GM06990 (cell line): ENCODE measurements at regions not wholly inside any gene's neighbourhood (a gene's known extent, or its start where the extent isn't known, plus 50 kb on each side); places are given as distances from the start of the nearest gene placed in this dataset.

Experiments
- DNase-seq: peaks from one replicate; pipeline ENCODE4 v3.0.0-alpha.2; 2011; ENCODE audit not compliant: insufficient read length; ENCODE audit errors: extremely low read depth
- H3K27me3 ChIP-seq: replicated peaks from 2 replicates; pipeline ENCODE4 v1.6.0; 2011; ENCODE audit warnings: low read length; ENCODE audit not compliant: control insufficient read depth, insufficient read depth
- H3K36me3 ChIP-seq: 2 replicates; pipeline ENCODE4 v1.5.1; 2011; ENCODE audit warnings: low read length; ENCODE audit not compliant: control insufficient read depth, insufficient read depth
- H3K4me3 ChIP-seq: replicated peaks from 2 replicates; pipeline ENCODE4 v1.5.1; 2011; ENCODE audit warnings: low read depth, mild to moderate bottlenecking, control low read depth, low read length
- CTCF ChIP-seq: IDR thresholded peaks from 2 replicates; pipeline ENCODE4 v1.5.1; 2011; ENCODE audit warnings: low read length, control low read depth, mild to moderate bottlenecking, inconsistent platforms; ENCODE audit not compliant: insufficient read depth, poor library complexity, severe bottlenecking

GRCh38 chr10:112880633-112881530, 69.2 kb upstream of the TCF7L2 start:
- no peak for TF ChIP-seq CTCF
- no peak overlapping the region for H3K4me3 ChIP-seq
- no peak for DNase-seq
- no peaks in the 10 kb centered on the region for H3K36me3 ChIP-seq
- no peaks in the 10 kb centered on the region; the same call in 1 of the 2 replicates for H3K27me3 ChIP-seq

GRCh38 chr10:112883360-112884178, 66.5 kb upstream of the TCF7L2 start:
- Histone ChIP-seq H3K36me3 (no peaks in the 10 kb centered on the region), H3K4me3 (no peak overlapping the region), H3K27me3 (no peaks in the 10 kb centered on the region)
- no peak for TF ChIP-seq CTCF
- no peak for DNase-seq

GRCh38 chr10:112884179-112884504, 65.9 kb upstream of the TCF7L2 start:
- no peaks in the 10 kb centered on the region for H3K36me3 ChIP-seq
- no peak for DNase-seq
- no peak overlapping the region for H3K4me3 ChIP-seq
- H3K27me3 ChIP-seq, result no peaks in the 10 kb centered on the region
- no peak for TF ChIP-seq CTCF

- no peak for DNase-seq
- Histone ChIP-seq H3K36me3 (no peaks in the 10 kb centered on the region), H3K27me3 (no peaks in the 10 kb centered on the region), H3K4me3 (no peak overlapping the region)
- TF ChIP-seq CTCF, result no peak
Measured at GRCh38 chr10:112886463-112886862, 63.6 kb upstream of the TCF7L2 start.

GRCh38 chr10:112887968-112888367, 62.1 kb upstream of the TCF7L2 start:
- H3K4me3 ChIP-seq, result no peak overlapping the region
- no peaks in the 10 kb centered on the region for H3K36me3 ChIP-seq
- no peak for DNase-seq
- H3K27me3 ChIP-seq, result no peaks in the 10 kb centered on the region
- no peak for TF ChIP-seq CTCF
